Tibial nerve (tissue), 3 donors: ENCODE measurements at regions not wholly inside any gene's neighbourhood (a gene's known extent, or its start where the extent isn't known, plus 50 kb on each side); places are given as distances from the start of the nearest gene placed in this dataset.

Source experiments
- CTCF ChIP-seq, 5 experiments: fragments of 200-600 bp in 3 of 5; fragments of 450-650 bp in 2 of 5; sonication (generic) in 3 of 5; IDR thresholded peaks; one replicate each; pipeline ENCODE4 v1.5.1; 2016 to 2019; ENCODE audit warnings: antibody characterized with exemption in 5 of 5, mild to moderate bottlenecking in 3 of 5, moderate library complexity in 2 of 5
- POLR2A ChIP-seq, 2 donors: fragments of 450-650 bp; IDR thresholded peaks; one replicate each; pipeline ENCODE4 v1.6.1; 2017; ENCODE audit warnings: antibody characterized with exemption in 2 of 2, mild to moderate bottlenecking in 2 of 2, moderate library complexity in 2 of 2

- no peak for TF ChIP-seq CTCF (IDR thresholded peaks at IDR 0.05)
- no peak for TF ChIP-seq POLR2A (IDR thresholded peaks at IDR 0.05)
These were observed 161.4 kb upstream of the SOX1 start for GRCh38 chr13:111905609-111905945.
